GM18870 (cell line): ENCODE measurements at regions not wholly inside any gene's neighbourhood (a gene's known extent, or its start where the extent isn't known, plus 50 kb on each side); places are given as distances from the start of the nearest gene placed in this dataset.
"Not testable (repeated sequence)": the region's sequence is repeated elsewhere in the genome, so short reads cannot be mapped to it uniquely, and the experiment has no call there.

Source experiments
- ATAC-seq: cut with Tn5 transposase; IDR thresholded peaks from one replicate; pipeline ENCODE4 v1.9.1; 2021; ENCODE audit warnings: moderate library complexity; ENCODE audit not compliant: unreplicated experiment

- ATAC-seq: no peak
These were observed 102.0 kb upstream of the DAZL start for GRCh38 chr3:16707260-16707659.

DNA sequence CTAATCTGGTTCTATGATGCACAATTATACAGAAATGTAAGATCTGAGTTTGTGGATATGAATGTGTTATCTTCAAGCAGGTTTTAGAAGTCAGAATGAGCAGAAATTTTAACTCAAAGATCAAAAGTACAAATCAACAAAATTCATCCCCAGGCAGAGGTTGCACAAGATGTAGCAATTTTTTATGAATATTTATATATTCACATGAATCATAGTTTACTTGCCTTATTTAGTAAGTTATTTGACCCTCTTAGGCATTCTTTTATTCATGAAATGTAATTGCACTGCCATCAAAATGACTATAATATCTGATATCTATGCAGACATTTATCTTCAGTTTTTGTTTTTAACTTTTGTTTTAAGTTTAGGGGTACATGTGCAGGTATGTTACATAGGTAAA, 103.1 kb upstream of the DAZL start:
- ATAC-seq: no peak

DNA sequence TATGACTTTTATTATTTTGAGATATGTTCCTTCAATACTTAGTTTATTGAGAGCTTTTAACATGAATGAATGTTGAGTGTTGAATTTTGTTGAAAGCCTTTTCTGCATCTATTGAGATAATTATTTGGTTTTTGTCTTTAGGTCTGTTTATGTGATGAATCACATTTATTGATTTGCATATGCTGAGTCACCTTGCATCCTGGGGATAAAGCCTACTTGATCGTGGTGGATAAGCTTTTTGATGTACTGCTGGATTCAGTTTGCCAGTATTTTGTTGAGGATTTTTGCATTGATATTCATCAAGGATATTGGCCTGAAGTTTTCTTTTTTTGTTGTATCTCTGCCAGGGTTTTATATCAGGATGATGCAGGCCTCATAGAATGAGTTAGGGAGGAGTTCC, 106.5 kb upstream of the DAZL start:
- not testable (repeated sequence) for ATAC-seq

GRCh38 chr3:16715281-16715680, 110.1 kb upstream of the DAZL start:
- ATAC-seq: no peak

GRCh38 chr3:16719426-16719825, 114.2 kb upstream of the DAZL start:
- no peak for ATAC-seq

DNA sequence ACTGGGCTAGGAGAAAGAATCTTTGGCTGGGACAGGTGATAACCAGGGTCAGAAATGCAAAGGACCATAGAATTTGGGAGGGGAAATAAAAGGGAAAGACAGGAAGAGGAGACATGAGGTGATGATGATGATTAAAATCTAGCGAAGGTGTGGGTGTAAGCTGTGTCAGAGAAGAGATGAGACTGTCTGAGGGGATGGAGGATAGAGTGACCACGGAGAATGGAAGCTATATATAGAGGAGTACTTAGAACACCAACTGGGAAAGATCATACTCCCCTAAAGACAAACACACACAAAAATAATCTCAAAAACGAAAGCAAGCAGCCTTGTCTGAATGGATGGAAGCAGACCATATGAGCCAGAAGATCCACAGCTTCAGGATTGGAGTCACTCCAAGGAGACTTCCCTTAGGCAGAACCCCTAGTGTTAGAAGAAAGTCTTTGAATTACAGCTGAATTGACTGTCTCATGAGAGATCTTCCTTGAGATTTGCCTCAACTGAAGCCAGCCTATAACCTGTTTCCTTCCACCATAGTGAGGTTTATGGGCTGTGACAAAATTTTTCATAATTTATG, 115.2 kb upstream of the DAZL start:
- no peak for ATAC-seq

DNA sequence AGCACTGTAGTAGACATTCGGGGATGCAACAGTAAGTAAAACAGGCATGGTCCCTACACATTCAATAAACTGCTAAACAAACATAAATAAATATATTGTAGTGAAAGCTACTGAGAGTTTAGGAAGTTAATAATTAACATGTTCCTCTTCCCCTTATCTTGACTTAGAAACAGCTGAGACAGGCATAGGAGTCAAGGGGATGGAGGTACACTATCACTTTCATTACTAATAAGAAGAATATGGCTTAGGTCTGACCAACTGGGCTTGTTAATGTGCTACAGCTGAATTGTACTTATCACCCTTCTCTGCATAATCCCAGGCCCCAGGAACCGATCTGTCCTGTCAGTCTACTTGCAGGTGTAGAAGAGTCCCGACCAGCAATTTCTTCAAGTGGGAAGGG, 116.3 kb upstream of the DAZL start:
- peak; percentile 72 for ATAC-seq

DNA sequence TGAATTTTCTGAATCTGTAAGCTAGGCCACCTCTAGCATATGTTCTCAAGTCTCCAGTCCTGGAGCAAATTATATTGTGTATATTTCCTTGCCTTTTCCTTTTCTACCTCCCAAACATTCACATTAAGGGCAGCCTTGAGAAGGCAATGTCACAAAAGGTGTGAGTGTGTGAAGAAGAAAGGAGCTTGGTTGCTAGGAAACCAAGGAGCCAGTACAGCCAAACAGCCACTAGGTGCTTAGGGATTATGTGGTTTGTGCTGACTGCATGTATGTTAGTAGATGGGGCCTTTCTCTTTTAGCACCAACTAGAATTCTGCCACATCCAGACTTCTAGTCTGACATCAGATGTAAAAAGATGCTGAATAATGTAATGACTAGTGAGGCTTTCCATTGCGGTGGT, 118.8 kb upstream of the DAZL start:
- ATAC-seq: no peak

GRCh38 chr3:16724487-16724886, 119.3 kb upstream of the DAZL start:
- ATAC-seq: no peak

GRCh38 chr3:16725972-16726371, 120.7 kb upstream of the DAZL start:
- ATAC-seq: no peak

- no peak for ATAC-seq
These were observed 123.8 kb upstream of the DAZL start for GRCh38 chr3:16728770-16729745.

- ATAC-seq: no peak
These were observed 133.2 kb upstream of the DAZL start for GRCh38 chr3:16738451-16738850.

DNA sequence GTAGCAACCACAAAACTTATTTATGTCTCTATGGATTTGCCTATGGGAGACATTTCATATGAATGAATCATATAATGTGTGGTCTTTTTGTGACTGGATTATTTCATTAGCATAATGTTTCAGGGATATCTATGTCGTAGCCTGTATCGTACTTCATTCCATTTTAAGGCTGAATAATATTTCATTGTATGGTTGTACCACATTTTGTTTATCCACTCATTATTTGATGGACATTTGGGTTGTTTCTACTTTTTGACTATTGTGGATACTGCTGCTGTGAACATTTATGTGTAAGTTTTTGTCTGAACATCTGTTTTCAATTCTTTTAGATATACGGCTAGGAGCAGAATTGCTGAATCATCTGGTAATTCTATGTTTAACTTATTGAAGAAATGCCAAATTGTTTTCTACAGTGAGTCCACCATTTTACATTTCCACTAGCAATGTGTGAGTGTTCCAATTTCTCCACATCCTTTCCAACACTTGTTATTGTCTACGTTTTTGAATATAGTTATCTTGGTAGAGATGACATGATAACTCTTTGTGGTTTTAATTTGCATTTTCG, 134.4 kb upstream of the DAZL start:
- no peak for ATAC-seq

GRCh38 chr3:16740515-16740914, 135.3 kb upstream of the DAZL start:
- no peak for ATAC-seq

- ATAC-seq: peak; percentile 37
These were observed 136.0 kb upstream of the DAZL start for GRCh38 chr3:16741103-16741758.

GRCh38 chr3:16741890-16742289, 136.7 kb upstream of the DAZL start:
- ATAC-seq: peak; percentile 84

GRCh38 chr3:16743276-16743675, 138.1 kb upstream of the DAZL start:
- no peak for ATAC-seq

- no peak for ATAC-seq
These were observed 125.4 kb upstream of the PLCL2 start for GRCh38 chr3:16759227-16759903.

GRCh38 chr3:16761571-16761970, 123.2 kb upstream of the PLCL2 start:
- ATAC-seq: no peak

GRCh38 chr3:16765661-16766060, 119.1 kb upstream of the PLCL2 start:
- ATAC-seq: no peak

DNA sequence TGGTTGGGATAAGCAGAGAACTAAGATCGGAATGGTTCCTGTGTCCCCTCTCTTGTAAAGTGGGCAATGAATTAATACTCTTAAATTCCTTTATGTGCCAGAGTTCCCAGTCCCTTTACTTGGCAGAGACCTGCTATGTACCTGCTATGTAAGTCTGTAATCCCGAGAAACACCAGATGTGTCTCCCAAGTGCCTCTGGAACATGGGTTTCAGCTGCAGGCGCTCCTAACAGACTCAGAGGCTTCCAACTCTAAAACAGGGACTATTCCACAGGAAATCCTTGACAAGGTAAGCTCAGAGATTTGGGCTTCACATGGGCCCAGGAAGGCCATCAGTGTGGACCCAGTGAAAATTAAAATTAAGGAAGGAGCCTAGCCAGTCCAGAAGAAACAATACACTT, 117.7 kb upstream of the PLCL2 start:
- ATAC-seq: no peak
